ENCODE measurements at regions not wholly inside any gene's neighbourhood (a gene's known extent, or its start where the extent isn't known, plus 50 kb on each side); places are given as distances from the start of the nearest gene placed in this dataset.
A peak's percentile ranks its signal among the peaks of the same experiment; 100 is the strongest.
"Not testable (repeated sequence)": the region's sequence is repeated elsewhere in the genome, so short reads cannot be mapped to it uniquely, and the experiment has no call there.

GRCh38 chr5:115751176-115751575, 65.3 kb downstream of the CDO1 start:
- Histone ChIP-seq H3K4me3 (no peak overlapping the region), H3K27ac (no peak overlapping the region), H3K36me3 (replicated peaks in 1 of 2; ENCODE audit: insufficient read depth in 1 of 2, low read depth in 2 of 2) (no peaks in the 10 kb centered on the region), H3K4me1 (no peaks in the 10 kb centered on the region), H3K9me3 (no peaks in the 10 kb centered on the region), H3K27me3 (no peaks in the 10 kb centered on the region)
- 49 to 61% methylated on average over 2 of the region's 2 CpGs for WGBS, 2 donors
- intact Hi-C loops (cut with DNase I) = no loop called here
- ATAC-seq (no peak), DNase-seq (no peak)
- TF ChIP-seq POLR2A (IDR thresholded peaks at IDR 0.05) (no peak), CTCF (IDR thresholded peaks at IDR 0.05) (no peak)

- intact Hi-C loops (cut with DNase I) = no loop called here
- no peak for ATAC-seq
- TF ChIP-seq CTCF (IDR thresholded peaks at IDR 0.05) (no peak), POLR2A (IDR thresholded peaks at IDR 0.05) (no peak)
- Histone ChIP-seq H3K27ac (no peak overlapping the region), H3K9me3 (peaks cover 0 to 4% (median 0%) of the 10 kb centered on the region in 3 donors), H3K36me3 (replicated peaks in 1 of 2; ENCODE audit: insufficient read depth in 1 of 2, low read depth in 2 of 2) (no peaks in the 10 kb centered on the region), H3K4me3 (no peak overlapping the region), H3K27me3 (no peaks in the 10 kb centered on the region), H3K4me1 (no peaks in the 10 kb centered on the region)
- no peak for DNase-seq
- 36 to 46% methylated on average over 1 of the region's 1 CpG for WGBS, 2 donors
Measured at GRCh38 chr5:115749016-115749415, 67.4 kb downstream of the CDO1 start.

GRCh38 chr5:115739245-115739644, 77.2 kb downstream of the CDO1 start:
- H3K4me3 ChIP-seq; intact Hi-C loops (cut with DNase I); H3K36me3 ChIP-seq (replicated peaks in 1 of 2; ENCODE audit: insufficient read depth in 1 of 2, low read depth in 2 of 2); H3K9me3 ChIP-seq; H3K27ac ChIP-seq; DNase-seq; H3K27me3 ChIP-seq; ATAC-seq: not testable (repeated sequence)
- WGBS, 2 donors = 47 to 56% methylated on average over 6 of the region's 6 CpGs
- peaks cover 10% of the 10 kb centered on the region for H3K4me1 ChIP-seq

GRCh38 chr5:115738830-115739229, 77.6 kb downstream of the CDO1 start:
- ATAC-seq = peak; percentile 18
- no peaks in the 10 kb centered on the region for H3K36me3 ChIP-seq (replicated peaks in 1 of 2; ENCODE audit: insufficient read depth in 1 of 2, low read depth in 2 of 2)
- peaks cover 10% of the 10 kb centered on the region for H3K4me1 ChIP-seq
- WGBS, 2 donors = 14 to 19% methylated on average over 1 of the region's 1 CpG
- H3K4me3 ChIP-seq = no peak overlapping the region
- no peak overlapping the region for H3K27ac ChIP-seq
- no peaks in the 10 kb centered on the region for H3K27me3 ChIP-seq
- peaks cover 0 to 5% (median 0%) of the 10 kb centered on the region in 3 donors for H3K9me3 ChIP-seq
- TF ChIP-seq CTCF (IDR thresholded peaks at IDR 0.05) (no peak), POLR2A (IDR thresholded peaks at IDR 0.05) (no peak)
- no peak for DNase-seq
- intact Hi-C loops (cut with DNase I) = no loop called here

DNA sequence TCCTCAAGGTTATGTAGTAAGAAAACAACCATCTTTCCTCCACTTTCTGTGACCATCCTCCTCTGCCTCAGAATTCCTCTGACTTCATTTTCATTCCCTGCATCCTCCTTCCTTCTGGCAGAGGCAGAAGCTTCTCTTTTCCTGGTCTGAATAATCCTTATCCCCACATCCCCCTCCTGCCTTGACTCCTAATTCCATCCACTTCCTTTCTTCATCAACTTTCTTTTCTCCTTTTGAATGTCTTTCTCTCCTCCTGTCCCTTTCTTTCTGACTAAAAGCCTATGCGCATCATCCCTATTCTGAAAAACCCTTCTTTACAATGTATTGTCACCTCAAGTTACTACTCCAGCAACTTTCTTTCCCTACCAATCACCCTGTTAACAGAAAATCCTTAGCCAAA, 79.0 kb downstream of the CDO1 start:
- DNase-seq (no peak), ATAC-seq (no peak)
- no peaks in the 10 kb centered on the region for H3K36me3 ChIP-seq (replicated peaks in 1 of 2; ENCODE audit: insufficient read depth in 1 of 2, low read depth in 2 of 2)
- H3K4me3 ChIP-seq = no peak overlapping the region
- WGBS, 2 donors = 96 to 100% methylated on average over 1 of the region's 1 CpG
- peaks cover 10% of the 10 kb centered on the region for H3K4me1 ChIP-seq
- intact Hi-C loops (cut with DNase I) = no loop called here
- no peak for TF ChIP-seq CTCF (IDR thresholded peaks at IDR 0.05)
- TF ChIP-seq POLR2A (IDR thresholded peaks at IDR 0.05) = no peak
- H3K9me3 ChIP-seq = no peaks in the 10 kb centered on the region
- H3K27me3 ChIP-seq = no peaks in the 10 kb centered on the region
- H3K27ac ChIP-seq = no peak overlapping the region
